ENCODE measurements at regions not wholly inside any gene's neighbourhood (a gene's known extent, or its start where the extent isn't known, plus 50 kb on each side); places are given as distances from the start of the nearest gene placed in this dataset.

DNA sequence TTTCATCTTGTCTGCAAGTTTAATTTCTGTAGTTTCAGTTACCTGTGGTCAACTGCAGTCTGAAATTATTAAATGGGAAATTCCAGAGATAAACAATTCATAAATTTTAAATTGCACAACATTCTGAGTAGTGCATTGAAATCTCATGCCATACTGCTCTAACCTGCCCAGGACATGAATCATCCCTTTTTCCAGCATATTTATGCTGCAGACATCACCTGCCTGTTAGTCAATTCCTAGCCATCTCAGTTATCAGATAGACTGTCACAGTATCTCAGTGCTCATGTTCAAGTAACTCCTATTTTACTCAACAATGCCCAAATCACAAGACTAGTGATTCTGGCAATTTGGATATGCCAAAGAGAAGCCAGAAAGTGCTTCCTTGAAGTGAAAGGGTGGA is 223.0 kb upstream of the GRIA1 start (continued):
- TF ChIP-seq, protein P1, sequence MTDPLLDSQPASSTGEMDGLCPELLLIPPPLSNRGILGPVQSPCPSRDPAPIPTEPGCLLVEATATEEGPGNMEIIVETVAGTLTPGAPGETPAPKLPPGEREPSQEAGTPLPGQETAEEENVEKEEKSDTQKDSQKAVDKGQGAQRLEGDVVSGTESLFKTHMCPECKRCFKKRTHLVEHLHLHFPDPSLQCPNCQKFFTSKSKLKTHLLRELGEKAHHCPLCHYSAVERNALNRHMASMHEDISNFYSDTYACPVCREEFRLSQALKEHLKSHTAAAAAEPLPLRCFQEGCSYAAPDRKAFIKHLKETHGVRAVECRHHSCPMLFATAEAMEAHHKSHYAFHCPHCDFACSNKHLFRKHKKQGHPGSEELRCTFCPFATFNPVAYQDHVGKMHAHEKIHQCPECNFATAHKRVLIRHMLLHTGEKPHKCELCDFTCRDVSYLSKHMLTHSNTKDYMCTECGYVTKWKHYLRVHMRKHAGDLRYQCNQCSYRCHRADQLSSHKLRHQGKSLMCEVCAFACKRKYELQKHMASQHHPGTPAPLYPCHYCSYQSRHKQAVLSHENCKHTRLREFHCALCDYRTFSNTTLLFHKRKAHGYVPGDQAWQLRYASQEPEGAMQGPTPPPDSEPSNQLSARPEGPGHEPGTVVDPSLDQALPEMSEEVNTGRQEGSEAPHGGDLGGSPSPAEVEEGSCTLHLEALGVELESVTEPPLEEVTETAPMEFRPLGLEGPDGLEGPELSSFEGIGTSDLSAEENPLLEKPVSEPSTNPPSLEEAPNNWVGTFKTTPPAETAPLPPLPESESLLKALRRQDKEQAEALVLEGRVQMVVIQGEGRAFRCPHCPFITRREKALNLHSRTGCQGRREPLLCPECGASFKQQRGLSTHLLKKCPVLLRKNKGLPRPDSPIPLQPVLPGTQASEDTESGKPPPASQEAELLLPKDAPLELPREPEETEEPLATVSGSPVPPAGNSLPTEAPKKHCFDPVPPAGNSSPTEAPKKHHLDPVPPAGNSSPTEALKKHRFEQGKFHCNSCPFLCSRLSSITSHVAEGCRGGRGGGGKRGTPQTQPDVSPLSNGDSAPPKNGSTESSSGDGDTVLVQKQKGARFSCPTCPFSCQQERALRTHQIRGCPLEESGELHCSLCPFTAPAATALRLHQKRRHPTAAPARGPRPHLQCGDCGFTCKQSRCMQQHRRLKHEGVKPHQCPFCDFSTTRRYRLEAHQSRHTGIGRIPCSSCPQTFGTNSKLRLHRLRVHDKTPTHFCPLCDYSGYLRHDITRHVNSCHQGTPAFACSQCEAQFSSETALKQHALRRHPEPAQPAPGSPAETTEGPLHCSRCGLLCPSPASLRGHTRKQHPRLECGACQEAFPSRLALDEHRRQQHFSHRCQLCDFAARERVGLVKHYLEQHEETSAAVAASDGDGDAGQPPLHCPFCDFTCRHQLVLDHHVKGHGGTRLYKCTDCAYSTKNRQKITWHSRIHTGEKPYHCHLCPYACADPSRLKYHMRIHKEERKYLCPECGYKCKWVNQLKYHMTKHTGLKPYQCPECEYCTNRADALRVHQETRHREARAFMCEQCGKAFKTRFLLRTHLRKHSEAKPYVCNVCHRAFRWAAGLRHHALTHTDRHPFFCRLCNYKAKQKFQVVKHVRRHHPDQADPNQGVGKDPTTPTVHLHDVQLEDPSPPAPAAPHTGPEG (CRISPR knock-in tag; IDR thresholded peaks at IDR 0.05): no peak
- no peak for TF ChIP-seq NRL (CRISPR knock-in tag; IDR thresholded peaks at IDR 0.05; ENCODE audit: borderline replicate concordance)
- no peak for TF ChIP-seq ZBTB2 (CRISPR knock-in tag; IDR thresholded peaks at IDR 0.05; ENCODE audit: low read depth)
- TF ChIP-seq SETDB1 (CRISPR knock-in tag; IDR thresholded peaks at IDR 0.05; ENCODE audit: borderline replicate concordance): no peak
- no peak for TF ChIP-seq FOXO1 (CRISPR knock-in tag; IDR thresholded peaks at IDR 0.05)
- no peak for TF ChIP-seq EHMT2 (IDR thresholded peaks at IDR 0.05; ENCODE audit: borderline replicate concordance, low read depth, low read length)

GRCh38 chr5:153275695-153276094 is 214.8 kb upstream of the GRIA1 start:
- DNase-seq (ENCODE audit: low spot score): no peak
- Histone ChIP-seq H4K20me1 (ENCODE audit: insufficient read depth, low read length) (no peaks in the 10 kb centered on the region), H3K4me2 (ENCODE audit: low read depth, low read length) (no peak overlapping the region), H3K79me2 (ENCODE audit: insufficient read depth, low read length) (no peaks in the 10 kb centered on the region), H3K27ac (ENCODE audit: extremely low read length, insufficient read depth, low read length) (no peak overlapping the region), H3K4me1 (ENCODE audit: insufficient read depth, low read length) (no peaks in the 10 kb centered on the region), H3K9me3 (ENCODE audit: low read length) (peaks cover 84% of the 10 kb centered on the region), H3K36me3 (replicated peaks in 1 of 2; ENCODE audit: control insufficient read depth in 1 of 2, insufficient read depth in 2 of 2, low read length in 2 of 2) (no peaks in the 10 kb centered on the region), H3K9ac (ENCODE audit: insufficient read depth, low read depth, low read length) (no peak overlapping the region), H3K27me3 (ENCODE audit: control insufficient read depth in 1 of 2, insufficient read depth in 2 of 2, low read length in 2 of 2) (no peaks in the 10 kb centered on the region), H2AFZ (ENCODE audit: low read length) (no peak overlapping the region), H3K4me3 (replicated peaks in 1 of 3; ENCODE audit: insufficient read depth in 1 of 3, low read depth in 2 of 3, low read length in 3 of 3) (no peak overlapping the region)
- ChIA-PET CTCF (ENCODE audit: low intra/inter-chr PET ratio, low total read pairs) (no interaction called here), POLR2A (no interaction called here)
- 2% methylated on average over 3 of the region's 3 CpGs for WGBS (ENCODE audit: low lambda C conversion rate)
- no peak for FAIRE-seq
- intact Hi-C loops (cut with micrococcal nuclease; ENCODE audit: unreplicated experiment): no loop called here
- in situ Hi-C loops (cut with HindIII; ENCODE audit: extremely low pct_ligation_motif_present, low pct_unique_long_range_greater_than_20kb): no loop called here
- no TSS peak for BruUV-seq (replicated peaks)
- no peak for ATAC-seq
- TF ChIP-seq ZNF503 (CRISPR knock-in tag; IDR thresholded peaks at IDR 0.05): no peak
- peak; percentile 74 to 95 for TF ChIP-seq MAFK (conservative IDR thresholded peaks at IDR 0.05 in 1 of 2, IDR thresholded peaks at IDR 0.05 in 1 of 2; ENCODE audit: low read length in 2 of 2)
- peak; percentile 92 for TF ChIP-seq MAFF (IDR thresholded peaks at IDR 0.05; ENCODE audit: low read depth, low read length)
